Peyer's patch (tissue), 4 donors: ENCODE measurements at regions not wholly inside any gene's neighbourhood (a gene's known extent, or its start where the extent isn't known, plus 50 kb on each side); places are given as distances from the start of the nearest gene placed in this dataset.

Experiments
- CTCF ChIP-seq, 6 experiments: fragments of 450-650 bp in 4 of 6; fragments of 200-600 bp in 2 of 6; sonication (generic) in 1 of 6; IDR thresholded peaks; one replicate each; pipeline ENCODE4 v1.5.1; 2017 to 2019; ENCODE audit warnings: antibody characterized with exemption in 6 of 6, mild to moderate bottlenecking in 3 of 6, moderate library complexity in 1 of 6
- POLR2A ChIP-seq, 2 donors: fragments of 450-650 bp; IDR thresholded peaks; one replicate each; pipeline ENCODE4 v1.5.1; 2017; ENCODE audit warnings: antibody characterized with exemption in 2 of 2, mild to moderate bottlenecking in 2 of 2, moderate library complexity in 2 of 2

- no peak for TF ChIP-seq CTCF (IDR thresholded peaks at IDR 0.05)
- no peak for TF ChIP-seq POLR2A (IDR thresholded peaks at IDR 0.05)
Observed at GRCh38 chr13:83531022-83531421, 351.3 kb downstream of the SLITRK1 start.
